ENCODE measurements at regions not wholly inside any gene's neighbourhood (a gene's known extent, or its start where the extent isn't known, plus 50 kb on each side); places are given as distances from the start of the nearest gene placed in this dataset.

GRCh38 chr10:130412317-130412716 is 276.1 kb downstream of the GLRX3 start:
- TF ChIP-seq CTCF (IDR thresholded peaks at IDR 0.05) (no peak), EP300 (IDR thresholded peaks at IDR 0.05) (no peak), POLR2A (IDR thresholded peaks at IDR 0.05) (no peak)
- intact Hi-C loops (cut with DNase I): no loop called here
- no peak for DNase-seq
- no peaks in the 10 kb centered on the region for H3K9me3 ChIP-seq
- no peak overlapping the region for H3K27ac ChIP-seq
- no peaks in the 10 kb centered on the region for H3K4me1 ChIP-seq (ENCODE audit: insufficient read depth)
- H3K36me3 ChIP-seq: no peaks in the 10 kb centered on the region
- H3K27me3 ChIP-seq: no peaks in the 10 kb centered on the region
- WGBS, 3 donors: 38 to 63% (median 45%) methylated on average over 5 of the region's 5 CpGs
- no peak overlapping the region for H3K4me3 ChIP-seq

DNA sequence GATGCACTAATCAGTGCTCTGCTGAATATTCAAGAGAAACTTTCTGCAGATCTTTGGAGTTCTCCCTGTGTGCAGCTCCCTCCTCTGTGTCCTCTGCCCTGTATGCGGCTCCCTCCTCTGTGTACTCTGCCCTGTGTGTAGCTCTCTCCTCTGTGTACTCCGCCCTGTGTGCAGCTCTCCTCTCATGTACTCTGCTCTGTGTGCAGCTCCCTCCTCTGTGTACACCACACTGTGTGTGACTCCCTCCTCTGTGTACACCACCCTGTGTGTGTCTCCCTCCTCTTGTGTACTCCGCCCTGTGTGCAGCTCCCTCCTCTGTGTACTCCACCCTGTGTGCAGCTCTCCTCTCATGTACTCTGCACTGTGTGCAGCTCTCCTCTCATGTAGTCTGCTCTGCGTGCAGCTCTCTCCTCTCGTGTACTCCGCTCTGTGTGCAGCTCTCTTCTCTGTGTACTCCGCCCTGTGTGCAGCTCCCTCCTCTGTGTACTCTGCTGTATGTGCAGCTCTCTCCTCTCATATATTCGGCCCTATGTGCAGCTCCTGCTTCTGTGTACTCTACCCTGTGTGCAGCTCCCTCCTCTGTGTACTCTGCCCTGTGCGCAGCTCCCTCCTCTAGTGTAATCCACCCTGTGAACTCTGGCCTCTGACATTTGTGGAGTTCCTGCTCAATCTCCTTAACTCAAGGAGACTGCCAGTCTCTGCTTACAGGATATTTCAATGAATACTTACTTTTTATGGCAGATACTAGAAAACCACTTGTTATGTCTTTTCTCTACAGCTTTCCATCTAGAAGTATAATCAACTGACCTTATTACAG is 280.4 kb downstream of the GLRX3 start:
- no peak for DNase-seq
- intact Hi-C loops (cut with DNase I): no loop called here
- TF ChIP-seq EP300 (IDR thresholded peaks at IDR 0.05) (no peak), POLR2A (IDR thresholded peaks at IDR 0.05) (no peak), CTCF (IDR thresholded peaks at IDR 0.05) (no peak)
- no peaks in the 10 kb centered on the region for H3K36me3 ChIP-seq
- no peaks in the 10 kb centered on the region for H3K9me3 ChIP-seq
- H3K27me3 ChIP-seq: no peaks in the 10 kb centered on the region
- WGBS, 3 donors: 79 to 87% (median 85%) methylated on average over 9 of the region's 9 CpGs
- no peak overlapping the region for H3K27ac ChIP-seq
- H3K4me1 ChIP-seq (ENCODE audit: insufficient read depth): no peaks in the 10 kb centered on the region
- no peak overlapping the region for H3K4me3 ChIP-seq

GRCh38 chr10:130418731-130419130 is 282.5 kb downstream of the GLRX3 start:
- no peaks in the 10 kb centered on the region for H3K36me3 ChIP-seq
- WGBS, 3 donors: 72 to 87% (median 87%) methylated on average over 10 of the region's 10 CpGs
- intact Hi-C loops (cut with DNase I): no loop called here
- no peaks in the 10 kb centered on the region for H3K9me3 ChIP-seq
- H3K27me3 ChIP-seq: no peaks in the 10 kb centered on the region
- H3K27ac ChIP-seq: no peak overlapping the region
- no peak for TF ChIP-seq POLR2A (IDR thresholded peaks at IDR 0.05)
- no peak for TF ChIP-seq EP300 (IDR thresholded peaks at IDR 0.05)
- no peak for TF ChIP-seq CTCF (IDR thresholded peaks at IDR 0.05)
- DNase-seq: no peak
- H3K4me1 ChIP-seq (ENCODE audit: insufficient read depth): no peaks in the 10 kb centered on the region
- no peak overlapping the region for H3K4me3 ChIP-seq

- 70 to 82% (median 71%) methylated on average over 9 of the region's 9 CpGs for WGBS, 3 donors
- H3K4me1 ChIP-seq (ENCODE audit: insufficient read depth): no peaks in the 10 kb centered on the region
- H3K27ac ChIP-seq: no peak overlapping the region
- DNase-seq: no peak
- no peak overlapping the region for H3K4me3 ChIP-seq
- intact Hi-C loops (cut with DNase I): no loop called here
- TF ChIP-seq CTCF (IDR thresholded peaks at IDR 0.05): no peak
- TF ChIP-seq EP300 (IDR thresholded peaks at IDR 0.05): no peak
- TF ChIP-seq POLR2A (IDR thresholded peaks at IDR 0.05): no peak
- no peaks in the 10 kb centered on the region for H3K36me3 ChIP-seq
- no peaks in the 10 kb centered on the region for H3K9me3 ChIP-seq
- H3K27me3 ChIP-seq: no peaks in the 10 kb centered on the region
Measured at GRCh38 chr10:130421909-130422308, 285.7 kb downstream of the GLRX3 start.

All from ovary (tissue), 7 donors.